Activated naive CD8-positive, alpha-beta T cell treated with anti-CD3 and anti-CD28 coated beads, Interleukin-2, amount 50 U/mL, for 24 hours (primary cell): ENCODE measurements at regions not wholly inside any gene's neighbourhood (a gene's known extent, or its start where the extent isn't known, plus 50 kb on each side); places are given as distances from the start of the nearest gene placed in this dataset.
"Not testable (repeated sequence)": the region's sequence is repeated elsewhere in the genome, so short reads cannot be mapped to it uniquely, and the experiment has no call there.

Source experiments
- ATAC-seq: fragments of 150-1000 bp; cut with Tn5 transposase; one replicate; pipeline ENCODE4 v1.10.0; 2021
- DNase-seq: peaks from one replicate; pipeline ENCODE4 v3.0.0; 2021
- H3K27ac Mint-ChIP-seq: one replicate; pipeline ENCODE4 v1.8.0; 2021; ENCODE audit warnings: mild to moderate bottlenecking, mixed read lengths
- H3K27me3 Mint-ChIP-seq: one replicate; pipeline ENCODE4 v1.8.0; 2021; ENCODE audit warnings: mixed read lengths
- H3K36me3 Mint-ChIP-seq: one replicate; pipeline ENCODE4 v1.8.0; 2021; ENCODE audit warnings: low read depth, mixed read lengths
- H3K4me1 Mint-ChIP-seq: one replicate; pipeline ENCODE4 v1.8.0; 2021; ENCODE audit warnings: mixed read lengths
- H3K4me3 Mint-ChIP-seq: one replicate; pipeline ENCODE4 v1.8.0; 2021; ENCODE audit warnings: mild to moderate bottlenecking, moderate library complexity, mixed read lengths
- H3K9me3 Mint-ChIP-seq: one replicate; pipeline ENCODE4 v1.8.0; 2021; ENCODE audit warnings: mixed read lengths

GRCh38 chr6:74409447-74409846 lies 713.4 kb downstream of the CD109 start:
- Mint-ChIP-seq H3K27me3 (no peaks in the 10 kb centered on the region), H3K27ac (no peak overlapping the region), H3K36me3 (no peaks in the 10 kb centered on the region), H3K4me1 (no peaks in the 10 kb centered on the region), H3K4me3 (no peak overlapping the region), H3K9me3 (no peaks in the 10 kb centered on the region)
- DNase-seq (no peak), ATAC-seq (no peak)

- Mint-ChIP-seq H3K9me3 (no peaks in the 10 kb centered on the region), H3K4me3 (no peak overlapping the region), H3K27ac (no peak overlapping the region), H3K4me1 (no peaks in the 10 kb centered on the region), H3K27me3 (no peaks in the 10 kb centered on the region), H3K36me3 (no peaks in the 10 kb centered on the region)
- no peak for ATAC-seq
- DNase-seq, result no peak
Observed at GRCh38 chr6:74408844-74409243, 712.8 kb downstream of the CD109 start.

GRCh38 chr6:74404366-74404765 lies 708.4 kb downstream of the CD109 start:
- Mint-ChIP-seq H3K36me3 (no peaks in the 10 kb centered on the region), H3K9me3 (peaks cover 6% of the 10 kb centered on the region), H3K4me1 (no peaks in the 10 kb centered on the region), H3K27me3 (no peaks in the 10 kb centered on the region), H3K4me3 (no peak overlapping the region), H3K27ac (no peak overlapping the region)
- no peak for DNase-seq
- ATAC-seq, result no peak

GRCh38 chr6:74402781-74403180 lies 706.8 kb downstream of the CD109 start:
- Mint-ChIP-seq H3K27me3 (no peaks in the 10 kb centered on the region), H3K27ac (no peak overlapping the region), H3K4me1 (no peaks in the 10 kb centered on the region), H3K36me3 (no peaks in the 10 kb centered on the region), H3K9me3 (peaks cover 6% of the 10 kb centered on the region), H3K4me3 (no peak overlapping the region)
- ATAC-seq, result no peak
- no peak for DNase-seq

- not testable (repeated sequence) for ATAC-seq, DNase-seq, H3K36me3 Mint-ChIP-seq, H3K27me3 Mint-ChIP-seq, H3K27ac Mint-ChIP-seq, H3K4me1 Mint-ChIP-seq, H3K4me3 Mint-ChIP-seq, H3K9me3 Mint-ChIP-seq
Observed at GRCh38 chr6:74378437-74378836, 682.4 kb downstream of the CD109 start.

- no peaks in the 10 kb centered on the region for H3K4me1 Mint-ChIP-seq
- H3K36me3 Mint-ChIP-seq, result no peaks in the 10 kb centered on the region
- no peaks in the 10 kb centered on the region for H3K9me3 Mint-ChIP-seq
- DNase-seq (no peak), ATAC-seq (no peak)
- H3K27ac Mint-ChIP-seq, result no peak overlapping the region
- no peaks in the 10 kb centered on the region for H3K27me3 Mint-ChIP-seq
- no peak overlapping the region for H3K4me3 Mint-ChIP-seq
Observed at GRCh38 chr6:74369556-74369993, 673.6 kb downstream of the CD109 start.

GRCh38 chr6:74368746-74369145 lies 672.7 kb downstream of the CD109 start:
- no peak for DNase-seq
- no peak for ATAC-seq

GRCh38 chr6:74366634-74367033 lies 670.6 kb downstream of the CD109 start:
- Mint-ChIP-seq H3K27ac (no peak overlapping the region), H3K36me3 (no peaks in the 10 kb centered on the region), H3K9me3 (no peaks in the 10 kb centered on the region), H3K4me3 (no peak overlapping the region), H3K4me1 (no peaks in the 10 kb centered on the region), H3K27me3 (no peaks in the 10 kb centered on the region)
- DNase-seq (no peak), ATAC-seq (no peak)

More at GRCh38 chr6:74368746-74369145, 672.7 kb downstream of the CD109 start:
- H3K4me1 Mint-ChIP-seq, result no peaks in the 10 kb centered on the region
- H3K27ac Mint-ChIP-seq, result no peak overlapping the region
- H3K27me3 Mint-ChIP-seq, result no peaks in the 10 kb centered on the region
- H3K4me3 Mint-ChIP-seq, result no peak overlapping the region
- no peaks in the 10 kb centered on the region for H3K9me3 Mint-ChIP-seq
- no peaks in the 10 kb centered on the region for H3K36me3 Mint-ChIP-seq

GRCh38 chr6:74362391-74362790 lies 666.4 kb downstream of the CD109 start:
- no peak for DNase-seq
- H3K36me3 Mint-ChIP-seq, result no peaks in the 10 kb centered on the region
- H3K4me1 Mint-ChIP-seq, result no peaks in the 10 kb centered on the region
- ATAC-seq, result no peak
- no peaks in the 10 kb centered on the region for H3K27me3 Mint-ChIP-seq
- H3K27ac Mint-ChIP-seq, result no peak overlapping the region
- no peak overlapping the region for H3K4me3 Mint-ChIP-seq
- H3K9me3 Mint-ChIP-seq, result no peaks in the 10 kb centered on the region

- H3K27ac Mint-ChIP-seq, result no peak overlapping the region
- DNase-seq, result no peak
- H3K27me3 Mint-ChIP-seq, result no peaks in the 10 kb centered on the region
- no peaks in the 10 kb centered on the region for H3K4me1 Mint-ChIP-seq
- no peak for ATAC-seq
- no peaks in the 10 kb centered on the region for H3K36me3 Mint-ChIP-seq
- no peak overlapping the region for H3K4me3 Mint-ChIP-seq
- no peaks in the 10 kb centered on the region for H3K9me3 Mint-ChIP-seq
Observed at GRCh38 chr6:74357321-74357720, 661.3 kb downstream of the CD109 start.

GRCh38 chr6:74356391-74356790 lies 660.4 kb downstream of the CD109 start:
- H3K4me1 Mint-ChIP-seq, result no peaks in the 10 kb centered on the region
- ATAC-seq, result no peak
- H3K4me3 Mint-ChIP-seq, result no peak overlapping the region
- no peak for DNase-seq
- no peaks in the 10 kb centered on the region for H3K9me3 Mint-ChIP-seq
- H3K27ac Mint-ChIP-seq, result no peak overlapping the region
- H3K27me3 Mint-ChIP-seq, result no peaks in the 10 kb centered on the region
- H3K36me3 Mint-ChIP-seq, result no peaks in the 10 kb centered on the region

- H3K9me3 Mint-ChIP-seq, result no peaks in the 10 kb centered on the region
- H3K27ac Mint-ChIP-seq, result no peak overlapping the region
- no peaks in the 10 kb centered on the region for H3K4me1 Mint-ChIP-seq
- H3K4me3 Mint-ChIP-seq, result no peak overlapping the region
- no peaks in the 10 kb centered on the region for H3K27me3 Mint-ChIP-seq
- DNase-seq (no peak), ATAC-seq (no peak)
- no peaks in the 10 kb centered on the region for H3K36me3 Mint-ChIP-seq
Observed at GRCh38 chr6:74346936-74347535, 651.0 kb downstream of the CD109 start.

- no peaks in the 10 kb centered on the region for H3K27me3 Mint-ChIP-seq
- DNase-seq (no peak), ATAC-seq (no peak)
- no peaks in the 10 kb centered on the region for H3K4me1 Mint-ChIP-seq
- H3K4me3 Mint-ChIP-seq, result no peak overlapping the region
- no peaks in the 10 kb centered on the region for H3K9me3 Mint-ChIP-seq
- H3K36me3 Mint-ChIP-seq, result no peaks in the 10 kb centered on the region
- no peak overlapping the region for H3K27ac Mint-ChIP-seq
Observed at GRCh38 chr6:74343804-74344203, 647.8 kb downstream of the CD109 start.

- H3K4me3 Mint-ChIP-seq, DNase-seq, H3K4me1 Mint-ChIP-seq, H3K9me3 Mint-ChIP-seq, ATAC-seq, H3K27ac Mint-ChIP-seq, H3K36me3 Mint-ChIP-seq, H3K27me3 Mint-ChIP-seq: not testable (repeated sequence)
Observed at GRCh38 chr6:74343321-74343720, 647.3 kb downstream of the CD109 start.

GRCh38 chr6:74334722-74335121 lies 638.7 kb downstream of the CD109 start:
- DNase-seq (no peak), ATAC-seq (no peak)
- no peaks in the 10 kb centered on the region for H3K4me1 Mint-ChIP-seq
- H3K27ac Mint-ChIP-seq, result no peak overlapping the region
- H3K36me3 Mint-ChIP-seq, result no peaks in the 10 kb centered on the region
- H3K27me3 Mint-ChIP-seq, result no peaks in the 10 kb centered on the region
- H3K4me3 Mint-ChIP-seq, result no peak overlapping the region
- no peaks in the 10 kb centered on the region for H3K9me3 Mint-ChIP-seq

GRCh38 chr6:74333406-74333805 lies 637.4 kb downstream of the CD109 start:
- no peaks in the 10 kb centered on the region for H3K36me3 Mint-ChIP-seq
- H3K27ac Mint-ChIP-seq, result no peak overlapping the region
- no peak for ATAC-seq
- no peak overlapping the region for H3K4me3 Mint-ChIP-seq
- no peaks in the 10 kb centered on the region for H3K27me3 Mint-ChIP-seq
- no peak for DNase-seq
- no peaks in the 10 kb centered on the region for H3K4me1 Mint-ChIP-seq
- H3K9me3 Mint-ChIP-seq, result peaks cover 9% of the 10 kb centered on the region
